ENCODE measurements at regions not wholly inside any gene's neighbourhood (a gene's known extent, or its start where the extent isn't known, plus 50 kb on each side); places are given as distances from the start of the nearest gene placed in this dataset.
"Not testable (repeated sequence)": the region's sequence is repeated elsewhere in the genome, so short reads cannot be mapped to it uniquely, and the experiment has no call there.

DNA sequence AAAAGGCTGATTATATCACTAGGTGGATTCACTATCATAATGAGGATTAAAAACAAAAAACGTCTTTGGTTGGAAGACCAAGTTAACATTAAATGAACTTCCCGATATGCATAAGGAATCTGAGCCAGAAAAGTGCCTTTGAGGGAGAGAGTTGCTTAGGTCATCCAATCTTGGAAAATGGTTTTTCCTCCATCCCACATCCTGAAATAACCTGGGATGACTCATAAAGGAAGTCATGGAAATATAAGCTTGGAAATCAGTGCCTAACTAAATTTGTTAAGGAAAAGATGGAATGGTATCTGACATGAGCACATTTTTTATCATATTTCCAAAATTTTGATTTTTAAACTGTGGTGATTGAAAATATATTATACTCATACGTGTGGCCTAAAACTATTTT lies 66.0 kb downstream of the KBTBD8 start:
- no peak for DNase-seq

DNA sequence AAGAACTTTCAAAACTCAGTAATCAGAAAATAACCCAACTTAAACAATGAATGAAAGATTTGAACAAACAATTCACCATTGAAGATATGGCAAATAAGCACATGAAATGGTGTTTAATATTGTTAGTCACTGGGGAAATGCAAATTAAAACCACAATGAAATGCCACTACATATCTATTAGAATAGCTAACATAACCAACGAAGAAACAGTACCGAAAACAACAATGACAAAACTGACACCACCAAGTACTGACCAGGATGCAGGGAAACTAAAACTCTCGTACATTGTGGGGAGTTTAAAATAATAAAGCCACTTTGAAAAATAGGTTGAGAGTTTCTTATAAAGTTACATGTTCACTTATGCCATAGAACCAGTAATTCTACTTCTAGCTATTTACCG lies 69.1 kb downstream of the KBTBD8 start:
- no peak for DNase-seq

DNA sequence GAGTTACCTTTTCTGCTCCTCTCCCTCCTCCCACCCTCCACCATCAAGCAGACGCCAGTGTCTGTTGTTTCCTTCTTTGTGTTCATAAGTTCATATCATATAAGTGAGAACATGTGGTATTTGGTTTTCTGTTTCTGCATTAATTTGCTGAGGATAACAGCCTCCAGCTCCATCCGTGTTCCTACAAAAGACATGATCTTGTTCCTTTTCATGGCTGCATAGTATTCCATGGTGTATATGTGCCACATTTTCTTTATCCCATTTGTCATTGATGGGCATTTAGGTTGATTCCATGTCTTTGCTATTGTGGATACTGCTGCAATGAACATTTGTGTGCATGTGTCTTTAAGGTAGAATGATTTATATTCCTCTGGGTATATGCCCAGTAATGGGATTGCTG lies 74.5 kb downstream of the KBTBD8 start:
- not testable (repeated sequence) for DNase-seq

DNA sequence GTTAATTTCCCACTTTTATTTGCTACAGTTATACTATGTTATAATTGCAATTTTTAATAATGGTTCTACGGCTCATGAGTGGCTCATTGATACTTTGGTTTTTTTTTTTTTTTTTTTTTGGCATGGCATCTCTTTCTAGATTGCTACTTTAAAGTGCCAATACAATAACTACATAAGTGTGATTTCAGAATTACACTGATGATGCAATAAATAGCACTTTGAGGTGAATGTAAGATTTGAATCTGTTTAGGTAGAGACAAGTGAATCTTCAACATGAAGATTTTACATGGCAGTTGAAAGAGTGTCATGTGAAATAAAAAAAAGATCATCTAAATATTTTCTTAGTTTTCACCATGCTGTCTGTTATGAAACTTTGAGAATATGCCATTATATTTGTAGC lies 75.7 kb downstream of the KBTBD8 start:
- DNase-seq, result no peak

DNA sequence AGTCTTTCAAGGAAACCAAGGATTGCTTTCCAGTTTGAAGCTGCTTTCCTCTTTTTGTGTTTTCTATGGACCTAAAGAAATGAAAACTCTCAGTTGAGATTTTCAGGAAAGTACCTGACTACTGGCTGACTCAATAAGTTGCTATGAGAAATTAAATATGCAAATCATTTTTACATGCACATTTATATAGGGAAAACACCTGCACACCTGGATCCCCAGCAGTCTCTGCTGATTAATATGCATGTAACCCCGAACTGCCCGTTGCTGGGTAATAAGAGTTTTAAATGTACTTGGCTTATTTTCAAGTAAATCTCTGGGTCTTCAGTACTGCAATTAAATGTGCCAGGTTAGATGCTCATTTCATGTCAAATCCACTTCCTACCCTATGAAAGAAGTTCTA lies 77.2 kb downstream of the KBTBD8 start:
- DNase-seq, result no peak

DNA sequence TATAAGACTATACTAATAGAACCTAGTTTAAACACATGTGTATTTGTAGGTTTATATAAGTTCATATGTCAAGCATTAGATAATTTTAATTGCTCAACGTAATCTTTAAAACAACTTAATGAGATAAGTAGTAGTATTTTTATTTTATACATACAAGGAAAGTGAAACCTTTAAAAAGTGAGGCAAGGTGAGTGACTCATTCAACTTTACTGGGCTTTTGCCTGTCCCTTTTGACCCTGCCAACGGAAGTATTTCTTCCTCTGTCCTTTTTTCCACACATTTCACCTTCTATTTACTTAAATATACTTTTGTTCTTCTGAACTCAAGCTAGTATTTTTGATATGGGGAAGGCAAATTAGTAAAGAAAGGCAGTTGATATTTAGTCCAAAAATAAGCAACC lies 78.5 kb downstream of the KBTBD8 start:
- DNase-seq, result no peak

DNA sequence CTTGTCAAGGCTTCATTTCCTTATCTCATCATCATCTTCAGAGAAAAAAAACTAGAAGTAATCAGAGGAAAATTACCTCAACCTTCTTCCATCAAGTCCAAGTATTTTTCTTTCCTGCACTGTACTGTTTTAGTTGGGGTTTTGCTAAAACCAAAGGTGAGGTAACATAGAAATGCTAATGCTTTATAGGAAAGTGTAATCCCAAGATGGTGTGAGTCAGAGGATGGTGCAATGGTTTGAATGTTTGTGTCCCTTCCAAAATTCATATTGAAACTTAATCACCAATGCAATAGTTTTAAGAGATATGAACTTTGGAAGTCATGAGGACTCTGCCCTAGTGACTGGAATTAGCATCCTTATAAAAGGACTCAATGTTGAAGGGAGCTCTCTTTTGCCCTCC lies 79.5 kb downstream of the KBTBD8 start:
- no peak for DNase-seq

DNA sequence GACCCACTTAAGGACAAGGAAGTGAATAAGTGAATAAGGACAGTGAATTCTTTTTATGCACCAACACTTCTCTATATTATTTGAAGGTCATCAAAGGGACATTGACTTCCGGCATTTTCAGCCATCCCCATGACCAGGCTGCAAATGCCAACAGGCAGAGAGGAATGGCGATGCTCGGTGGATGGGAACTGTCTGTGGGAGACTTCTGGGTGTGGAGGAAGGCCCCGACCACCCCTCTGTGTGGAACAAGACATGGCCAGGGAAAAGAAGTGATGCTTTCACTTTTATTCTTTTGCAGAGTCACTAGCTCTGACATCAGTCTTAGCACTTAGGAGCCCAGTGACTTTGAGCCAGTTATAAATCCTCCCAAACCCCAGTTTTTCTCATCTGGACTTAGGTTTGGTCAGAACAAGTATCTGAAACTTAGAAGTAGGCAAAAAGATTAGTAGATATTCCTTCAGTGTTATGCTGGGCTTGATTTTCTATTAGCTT lies 84.5 kb downstream of the KBTBD8 start:
- DNase-seq, result no peak

DNA sequence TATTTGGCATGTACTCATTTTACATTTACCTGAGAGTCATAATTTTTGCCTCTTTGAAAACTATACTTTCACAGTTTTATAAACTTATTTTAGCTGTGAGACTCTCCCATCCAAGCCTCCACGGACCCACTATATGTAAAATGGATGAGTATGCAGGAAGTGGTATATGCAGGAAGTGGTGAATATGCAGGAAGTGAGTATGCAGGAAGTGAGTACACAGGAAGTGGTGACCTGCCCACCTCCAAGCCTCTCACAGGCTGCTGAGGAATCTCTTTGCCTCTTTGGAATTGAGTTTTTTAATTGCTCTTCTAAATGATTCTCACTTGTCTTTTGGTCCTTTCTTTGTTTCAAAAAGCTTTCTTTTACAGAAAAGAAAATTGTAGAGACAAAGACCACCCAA lies 85.2 kb downstream of the KBTBD8 start:
- no peak for DNase-seq

DNA sequence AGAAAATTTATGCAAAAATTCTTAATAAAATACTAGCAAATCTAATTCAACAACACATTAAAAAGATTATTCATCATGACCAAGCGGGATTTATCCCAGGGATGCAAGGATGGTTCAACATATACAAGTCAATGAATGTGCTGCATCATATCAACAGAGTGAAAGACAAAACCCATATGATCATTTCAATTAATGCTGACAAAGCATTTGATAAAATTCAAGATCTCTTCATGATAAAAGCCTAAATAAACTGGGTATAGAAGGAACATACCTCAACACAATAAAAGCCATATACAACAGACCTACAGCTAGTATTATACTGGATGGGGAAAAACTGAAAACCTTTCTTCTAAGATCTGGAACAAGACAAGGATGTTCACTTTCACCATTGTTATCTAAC lies 89.7 kb downstream of the KBTBD8 start:
- DNase-seq, result no peak

DNA sequence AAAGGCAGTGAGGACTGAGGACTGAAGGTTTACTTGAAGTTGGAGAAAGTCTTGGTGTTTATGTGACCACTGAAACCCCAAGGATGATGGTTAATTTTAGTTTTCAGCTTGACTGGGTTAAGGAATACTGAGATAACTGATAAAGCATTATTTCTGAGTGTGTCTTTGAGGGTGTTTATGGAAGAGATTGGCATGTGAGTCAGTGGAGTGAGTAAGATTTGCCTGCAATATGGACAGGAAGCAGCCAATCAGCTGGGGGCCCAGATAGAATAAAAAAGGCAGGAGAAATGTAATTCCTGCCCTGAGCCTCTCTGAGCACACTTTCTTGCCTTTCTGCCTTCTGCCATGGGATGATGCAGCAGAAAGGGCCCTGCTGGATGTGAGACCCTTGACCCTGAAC lies 92.4 kb downstream of the KBTBD8 start:
- DNase-seq, result no peak

DNA sequence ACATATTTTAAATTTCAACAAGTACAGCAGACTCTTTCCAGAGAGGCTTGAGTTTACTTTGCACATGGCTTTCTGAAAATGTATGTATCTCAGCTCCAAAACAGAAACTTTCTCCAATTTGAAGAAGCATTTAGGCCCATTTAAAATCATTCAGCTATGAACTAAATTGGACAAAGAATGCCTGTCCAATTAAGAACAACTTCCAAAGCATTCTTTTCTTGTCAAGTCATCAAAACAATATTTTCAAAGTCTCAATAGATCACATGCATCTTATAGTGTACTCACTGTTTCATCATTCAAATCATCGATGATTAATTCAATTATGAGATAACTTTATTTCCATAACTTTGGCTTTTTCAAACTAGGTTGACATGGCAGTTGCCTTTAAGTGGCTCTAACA lies 95.2 kb downstream of the KBTBD8 start:
- no peak for DNase-seq

DNA sequence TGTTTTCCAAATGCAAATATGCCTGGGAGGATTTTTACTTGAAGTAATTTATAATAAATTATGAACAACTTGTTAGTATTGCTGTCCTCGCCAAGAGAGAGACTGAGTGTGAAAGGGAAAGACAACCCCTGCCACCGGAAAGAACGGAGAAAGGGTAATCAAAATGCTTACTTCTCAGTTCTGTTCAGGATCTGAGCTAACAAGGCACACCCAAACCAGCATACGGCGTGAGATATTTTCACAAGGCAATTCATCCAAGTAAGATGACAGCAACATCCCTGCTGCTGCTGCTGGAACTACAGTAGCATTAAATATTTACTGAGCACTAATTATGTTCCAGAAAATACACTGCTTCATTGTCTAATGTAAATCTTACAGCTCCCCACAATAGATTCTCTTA lies 96.1 kb downstream of the KBTBD8 start:
- no peak for DNase-seq

DNA sequence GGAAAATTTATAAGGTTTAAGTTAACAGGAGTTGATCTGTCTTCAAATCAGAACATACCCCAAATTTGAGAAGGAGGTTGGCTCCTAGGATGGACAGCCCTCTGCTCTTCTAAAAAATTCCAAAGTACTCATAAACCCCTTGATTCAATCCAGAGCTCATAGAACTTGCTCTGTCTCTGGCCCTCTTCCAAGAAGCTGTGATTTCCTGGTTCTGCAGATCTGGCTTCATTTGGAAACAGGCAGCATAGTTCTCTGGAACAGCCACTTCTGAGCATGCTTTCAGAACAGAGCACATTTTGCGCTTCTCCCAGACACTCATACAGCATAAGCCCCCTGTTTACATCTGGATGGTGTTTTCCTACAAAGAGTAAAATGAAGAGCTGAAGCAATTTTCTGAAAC lies 96.7 kb downstream of the KBTBD8 start:
- no peak for DNase-seq

DNA sequence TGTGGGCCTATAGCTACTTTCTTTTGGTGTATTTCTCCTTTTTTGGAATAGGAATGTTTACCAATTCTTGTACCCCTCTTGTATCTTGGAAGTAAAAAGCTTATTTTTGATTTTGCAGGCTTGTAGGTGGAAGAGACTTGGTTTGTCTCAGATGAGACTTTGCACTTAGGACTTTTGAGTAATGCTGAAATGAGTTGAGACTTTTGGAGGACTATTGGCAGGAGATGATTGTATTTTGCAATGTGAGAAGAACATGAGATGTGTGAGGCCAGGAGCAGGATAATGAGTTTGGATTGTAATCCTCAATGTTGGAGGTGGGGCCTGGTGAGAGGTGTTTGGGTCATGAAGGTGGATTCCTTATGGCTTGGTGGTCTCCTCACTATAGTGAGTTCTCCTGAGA lies 106.3 kb downstream of the KBTBD8 start:
- no peak for DNase-seq

DNA sequence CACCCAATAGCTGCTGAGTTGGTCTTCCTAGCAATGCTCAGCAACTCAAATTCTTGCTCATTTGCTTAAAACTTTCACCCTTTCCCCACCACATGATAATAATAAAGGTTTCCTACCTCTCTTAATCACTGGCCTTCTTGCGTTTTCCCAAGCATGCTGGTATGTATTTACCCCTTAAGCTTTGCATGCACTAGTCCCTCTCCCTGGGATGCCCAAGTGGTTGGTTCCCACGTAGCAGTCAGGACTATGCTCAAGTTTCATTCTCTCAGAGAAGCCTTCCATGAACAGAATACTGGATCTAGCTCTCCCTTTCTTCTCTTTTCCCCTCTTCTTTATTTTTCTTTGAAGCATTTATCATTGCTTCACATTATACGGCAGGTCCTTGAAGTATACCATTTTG lies 108.8 kb downstream of the KBTBD8 start:
- DNase-seq, result no peak

DNA sequence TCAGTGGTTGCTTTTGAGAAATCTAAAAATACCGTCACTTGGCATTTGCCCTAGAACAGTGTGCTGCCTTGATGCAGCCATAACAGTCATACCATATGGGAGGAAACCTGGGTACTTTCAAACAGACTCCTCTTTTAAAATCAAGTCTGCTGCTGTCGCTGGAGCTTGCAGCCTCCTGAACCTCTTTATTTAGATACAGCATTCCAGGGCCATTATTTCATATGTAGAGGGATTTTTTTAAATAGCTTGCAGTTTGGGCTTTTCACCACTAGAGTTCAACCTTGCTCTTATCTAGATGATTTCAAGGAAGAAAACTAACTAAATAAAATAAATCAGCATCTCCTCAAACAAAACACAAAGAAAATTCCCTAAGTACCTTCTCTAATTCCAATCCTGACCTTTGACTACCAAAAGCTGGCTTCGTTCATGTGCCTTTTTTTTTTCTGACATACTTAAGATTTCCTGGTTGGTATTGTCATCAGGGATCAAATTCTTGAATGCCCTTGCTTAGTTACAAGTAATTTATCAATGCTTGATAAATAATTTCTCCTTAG lies 111.6 kb downstream of the KBTBD8 start:
- DNase-seq, result no peak

DNA sequence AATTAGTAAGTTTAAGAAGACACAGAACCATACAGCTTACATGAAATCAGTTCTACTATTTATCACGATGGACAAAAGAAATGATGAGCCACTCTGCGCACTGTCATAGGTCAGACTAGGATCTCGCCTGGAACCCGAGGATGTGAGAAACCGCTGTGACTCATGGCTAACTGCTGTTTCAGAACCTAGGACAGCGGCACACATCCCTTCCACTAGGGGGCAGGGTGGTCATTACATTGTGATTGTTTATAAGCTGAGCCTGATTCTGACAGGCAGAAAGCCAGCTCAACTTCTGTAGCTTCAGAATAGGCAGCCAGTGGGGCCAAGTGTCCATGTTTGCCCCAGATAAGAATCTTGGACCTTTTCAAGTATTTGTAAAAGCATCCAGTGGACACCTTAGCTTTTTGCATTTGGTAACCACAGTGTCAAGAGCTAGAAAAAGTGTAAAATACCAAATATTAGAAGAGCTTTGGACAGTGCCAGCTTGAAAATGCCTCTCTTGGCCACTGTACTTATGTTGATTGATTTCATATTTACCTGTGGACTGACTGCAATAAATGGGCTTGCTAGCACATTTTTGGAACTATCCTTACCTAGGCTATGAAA lies 115.8 kb downstream of the KBTBD8 start:
- peak; percentile 77 for DNase-seq

DNA sequence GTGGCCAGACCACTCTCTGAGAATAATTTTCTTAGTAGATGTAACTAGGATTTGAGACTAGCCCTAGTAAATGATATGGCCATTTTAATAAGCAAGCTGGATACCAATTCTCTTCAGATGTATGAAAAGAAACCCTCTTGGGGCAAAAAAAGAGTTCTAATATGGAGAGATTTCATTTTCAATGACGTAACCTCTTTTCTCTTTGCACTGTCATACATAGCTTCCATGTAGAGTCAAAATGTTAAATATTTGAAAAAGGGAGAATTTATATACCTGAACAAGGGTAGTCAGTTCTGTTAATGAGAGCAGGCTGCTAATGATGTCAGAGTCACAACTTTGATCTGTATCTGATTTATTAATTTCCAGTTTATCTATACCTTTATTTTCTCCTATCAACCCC lies 120.0 kb downstream of the KBTBD8 start:
- no peak for DNase-seq

DNA sequence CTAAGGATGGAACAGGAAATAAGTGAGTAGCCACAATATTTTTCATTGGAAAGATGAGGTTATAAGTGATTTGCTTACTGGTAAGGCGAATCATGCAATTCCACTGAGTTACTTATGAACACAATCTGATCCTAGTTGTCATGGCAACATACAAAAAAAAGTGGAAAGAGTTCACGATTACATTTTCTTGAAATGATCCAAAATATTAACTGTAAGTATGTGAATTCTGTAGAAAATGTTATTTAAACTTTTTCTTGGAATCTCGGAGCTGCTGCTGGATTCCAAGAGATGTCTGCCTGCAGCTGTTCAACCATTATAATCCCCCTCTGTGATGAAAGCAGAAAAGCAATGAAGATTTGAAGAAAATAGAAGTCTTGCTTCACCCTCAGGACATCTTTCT lies 120.5 kb downstream of the KBTBD8 start:
- no peak for DNase-seq

DNA sequence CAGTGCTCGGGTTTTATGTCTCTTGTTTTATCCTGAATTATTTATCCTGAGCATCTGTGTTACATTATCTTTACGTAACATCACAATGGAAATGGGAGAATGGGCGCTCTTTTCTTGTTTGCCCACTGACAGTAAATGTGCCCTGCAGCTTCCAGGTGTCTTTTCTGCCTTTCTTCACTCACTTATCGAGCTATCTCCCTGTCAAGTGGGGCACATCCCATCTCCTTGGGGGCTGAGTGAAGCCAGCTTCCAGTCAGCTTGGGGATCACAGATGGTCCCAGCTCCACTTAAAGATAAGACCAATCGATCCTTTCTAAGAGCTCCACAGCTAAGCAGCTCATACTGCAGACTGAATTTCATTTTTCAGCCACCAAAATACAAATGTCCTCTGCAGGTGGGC lies 125.8 kb downstream of the KBTBD8 start:
- DNase-seq, result no peak

DNA sequence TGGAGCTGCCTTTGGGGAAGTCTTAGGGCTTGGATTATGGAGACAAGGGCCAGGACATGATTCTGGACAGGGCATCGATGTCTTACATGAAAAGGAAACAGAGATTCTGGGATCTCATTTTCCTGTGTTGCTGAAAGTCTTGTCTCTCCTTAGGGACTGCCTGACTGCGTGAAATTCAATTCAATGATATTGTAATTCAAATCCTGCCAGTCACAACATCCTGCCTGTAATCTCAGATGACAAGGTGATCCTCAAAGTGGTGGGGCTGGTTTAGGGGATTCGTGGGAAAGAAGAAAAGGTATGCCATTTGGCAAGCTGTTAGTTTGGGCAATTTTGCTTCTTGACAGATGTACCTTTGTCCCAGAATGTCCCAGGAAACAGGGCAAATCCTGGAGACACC lies 129.1 kb downstream of the KBTBD8 start:
- DNase-seq, result no peak

DNA sequence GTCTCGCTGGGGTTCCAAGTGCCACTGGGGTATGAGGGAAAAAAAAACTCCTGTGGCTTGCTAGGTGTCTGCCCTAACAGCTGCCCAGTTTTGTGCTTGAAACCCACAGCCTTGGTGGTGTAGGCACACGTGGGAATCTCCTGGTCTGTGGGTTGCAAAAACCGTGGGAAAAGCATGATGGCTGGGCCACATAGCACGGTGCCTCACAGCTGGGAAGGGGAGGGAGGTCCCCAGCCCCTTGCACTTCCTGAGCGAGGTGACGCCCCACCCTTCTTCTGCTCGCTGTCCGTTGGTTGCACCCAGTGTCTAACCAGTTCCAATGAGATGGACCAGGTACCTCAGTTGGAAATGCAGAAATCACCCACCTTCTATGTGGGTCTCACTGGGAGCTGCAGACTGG lies 144.3 kb downstream of the KBTBD8 start:
- DNase-seq, result no peak

DNA sequence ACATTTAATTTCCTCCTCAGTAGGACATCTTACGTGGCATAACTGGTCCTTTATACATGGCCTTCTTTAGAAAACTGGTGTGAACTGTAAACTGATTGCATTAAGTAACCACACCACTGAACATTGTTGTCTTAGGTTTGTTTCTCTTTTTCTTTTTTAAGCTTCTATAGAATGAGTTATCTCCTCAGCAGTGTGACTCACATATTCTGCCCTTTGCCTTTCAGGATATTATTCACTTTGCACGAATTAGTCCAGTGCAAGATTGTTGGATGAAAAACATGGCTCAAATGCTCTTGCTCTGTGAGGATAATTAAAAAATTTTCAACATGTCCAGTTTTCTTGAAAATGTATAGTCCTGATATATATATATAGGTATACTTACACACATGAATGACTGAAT lies 147.6 kb downstream of the KBTBD8 start:
- DNase-seq, result no peak

DNA sequence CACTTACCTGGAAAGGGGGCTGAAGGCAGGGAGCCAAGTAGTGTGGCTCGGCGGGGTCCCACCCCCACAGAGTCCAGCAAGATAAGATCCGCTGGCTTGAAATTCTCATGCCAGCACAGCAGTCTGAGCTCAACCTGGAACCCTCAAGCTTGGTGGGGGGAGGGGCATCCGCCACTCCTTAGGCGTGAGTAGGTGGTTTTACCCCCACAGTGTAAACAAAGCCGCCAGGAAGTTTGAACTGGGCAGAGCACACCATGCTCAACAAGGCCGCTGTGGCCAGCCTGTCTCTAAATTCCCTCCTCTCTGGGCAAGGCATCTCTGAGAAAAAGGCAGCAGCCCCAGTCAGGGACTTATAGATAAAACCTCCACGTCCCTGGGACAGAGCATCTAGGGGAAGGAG lies 156.3 kb downstream of the KBTBD8 start:
- no peak for DNase-seq

DNA sequence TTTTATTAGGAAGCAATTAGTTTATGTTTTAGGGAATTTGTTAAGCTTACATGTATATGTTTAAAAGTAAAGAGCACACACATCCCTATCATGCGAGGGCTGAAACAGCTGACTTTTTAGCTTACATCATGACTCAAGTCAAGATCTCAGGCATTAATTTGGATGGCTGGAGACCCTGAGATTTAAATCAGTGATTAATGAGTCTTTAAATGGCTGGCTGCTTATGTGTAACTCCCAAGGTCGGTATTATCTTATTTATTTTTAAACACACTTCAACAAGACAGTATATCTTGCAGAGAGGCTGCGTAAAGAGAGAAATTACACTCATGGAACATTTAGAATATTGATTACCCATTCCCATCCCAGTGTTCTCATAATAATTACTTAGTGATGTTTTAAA lies 169.4 kb downstream of the KBTBD8 start:
- DNase-seq, result no peak
